NCI-H345 (cell line): ENCODE measurements at regions not wholly inside any gene's neighbourhood (a gene's known extent, or its start where the extent isn't known, plus 50 kb on each side); places are given as distances from the start of the nearest gene placed in this dataset.
"Not testable (repeated sequence)": the region's sequence is repeated elsewhere in the genome, so short reads cannot be mapped to it uniquely, and the experiment has no call there.

Experiments used
- DNase-seq: peaks from one replicate; lab custom pipeline; 2025; lab: John Stamatoyannopoulos, UW

DNA sequence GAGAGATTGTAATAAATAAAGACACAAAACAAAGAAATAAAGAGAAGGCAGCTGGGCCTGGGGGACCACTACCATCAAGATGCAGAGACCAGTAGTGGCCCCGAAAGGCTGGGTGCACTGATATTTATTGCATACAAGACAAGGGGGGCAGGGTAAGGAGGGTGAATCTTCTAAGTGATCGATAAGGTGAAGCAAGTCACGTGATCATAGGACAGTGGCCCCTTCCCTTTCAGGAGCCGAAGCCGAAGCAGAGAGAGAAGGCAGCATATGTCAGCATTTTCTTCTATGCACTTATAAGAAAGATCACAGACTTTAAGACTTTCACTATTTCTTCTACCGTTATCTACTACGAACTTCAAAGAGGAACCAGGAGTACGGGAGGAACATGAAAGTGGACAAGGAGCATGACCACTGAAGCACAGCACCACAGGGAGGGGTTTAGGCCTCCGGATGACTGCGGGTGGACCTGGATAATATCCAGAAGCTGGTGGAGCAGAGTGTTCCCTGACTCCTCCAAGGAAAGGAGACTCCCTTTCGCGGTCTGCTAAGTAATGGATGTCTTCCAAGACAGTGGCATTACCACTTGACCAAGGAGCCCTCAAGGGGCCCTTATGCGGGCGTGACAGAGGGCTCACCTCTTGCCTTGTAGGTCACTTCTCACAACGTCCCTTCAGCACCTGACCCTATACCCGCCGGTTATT is 126.4 kb downstream of the RBM46 start:
- DNase-seq: not testable (repeated sequence)

DNA sequence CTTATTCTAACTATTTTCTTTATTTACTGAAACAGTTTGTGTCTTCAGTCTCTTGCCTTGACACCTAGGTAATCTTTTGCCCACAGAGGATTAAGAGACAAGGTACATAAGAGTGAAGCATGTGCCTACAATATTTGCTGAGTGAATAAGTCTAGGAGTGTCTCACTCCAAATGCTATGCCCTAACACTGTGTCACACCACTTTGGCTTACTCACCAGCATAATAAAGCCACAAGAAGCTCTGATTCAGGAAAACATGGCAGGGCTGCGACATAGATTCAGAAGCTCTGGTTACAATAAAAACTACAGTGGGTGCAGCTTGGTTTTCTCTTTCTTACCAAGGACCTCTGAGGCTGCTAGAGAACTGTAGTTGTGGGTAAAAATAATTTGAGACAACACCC is 127.1 kb downstream of the RBM46 start:
- no peak for DNase-seq

DNA sequence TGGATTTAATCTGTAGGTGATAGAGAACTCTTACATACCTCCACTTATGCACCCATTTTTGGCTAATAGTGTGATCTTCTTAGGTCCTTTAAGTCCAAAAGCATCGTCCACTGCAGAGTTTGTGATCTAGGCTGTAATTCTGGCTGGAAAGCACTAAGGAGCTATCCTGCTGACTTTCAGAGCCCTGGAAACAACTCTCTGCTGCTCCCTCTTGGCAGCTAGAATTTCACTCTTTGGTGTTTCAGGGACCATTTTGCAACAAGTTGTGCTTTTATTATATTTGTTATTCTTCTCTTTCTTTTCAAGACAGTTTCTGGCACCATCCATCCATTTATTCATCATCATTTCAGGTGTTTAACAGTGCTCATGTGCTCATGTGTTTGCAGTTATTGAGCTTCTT is 130.0 kb downstream of the RBM46 start:
- no peak for DNase-seq

DNA sequence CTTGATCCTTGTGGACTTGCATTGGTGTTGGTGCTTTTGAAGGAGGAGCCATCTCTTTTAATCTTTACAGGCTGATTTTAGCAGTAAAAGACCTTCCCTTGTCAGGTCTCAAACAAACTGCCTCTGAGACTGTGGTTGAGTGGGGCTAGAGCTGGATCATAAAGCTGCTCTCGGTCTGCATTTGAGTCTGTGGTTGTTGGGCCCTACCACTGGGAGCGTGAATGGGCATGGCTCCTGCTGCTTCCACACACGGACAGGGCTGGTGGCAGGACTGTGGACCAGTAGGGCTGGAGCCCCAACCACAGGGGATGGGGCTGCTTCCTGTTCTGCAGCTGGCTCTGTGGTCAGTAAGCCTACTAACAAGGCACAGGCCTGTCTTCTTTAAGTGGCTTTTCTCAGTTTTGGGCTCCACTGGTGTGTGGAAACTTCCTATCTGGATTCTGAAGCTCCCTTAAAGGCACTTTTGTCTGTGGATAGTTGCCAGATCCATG is 130.6 kb downstream of the RBM46 start:
- DNase-seq: no peak

DNA sequence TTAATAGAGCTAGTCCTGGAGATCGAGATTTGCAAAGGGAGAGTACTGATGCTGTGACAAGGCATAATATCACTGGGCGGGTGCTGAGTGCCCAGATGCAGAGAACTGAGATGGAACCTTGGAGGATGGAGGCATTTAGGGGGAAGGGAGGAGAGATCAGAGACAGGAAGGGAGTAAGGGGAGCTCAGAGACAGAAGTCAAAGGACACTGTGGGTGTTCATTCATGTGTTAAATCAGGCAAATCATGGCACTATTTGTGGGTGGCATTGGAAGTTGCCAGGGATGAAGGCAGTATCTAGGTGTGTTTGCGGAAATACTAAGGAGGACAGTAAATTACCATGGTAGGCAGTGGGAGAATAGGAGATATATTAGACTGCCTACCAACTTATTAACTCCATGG is 135.0 kb downstream of the RBM46 start:
- DNase-seq: no peak

DNA sequence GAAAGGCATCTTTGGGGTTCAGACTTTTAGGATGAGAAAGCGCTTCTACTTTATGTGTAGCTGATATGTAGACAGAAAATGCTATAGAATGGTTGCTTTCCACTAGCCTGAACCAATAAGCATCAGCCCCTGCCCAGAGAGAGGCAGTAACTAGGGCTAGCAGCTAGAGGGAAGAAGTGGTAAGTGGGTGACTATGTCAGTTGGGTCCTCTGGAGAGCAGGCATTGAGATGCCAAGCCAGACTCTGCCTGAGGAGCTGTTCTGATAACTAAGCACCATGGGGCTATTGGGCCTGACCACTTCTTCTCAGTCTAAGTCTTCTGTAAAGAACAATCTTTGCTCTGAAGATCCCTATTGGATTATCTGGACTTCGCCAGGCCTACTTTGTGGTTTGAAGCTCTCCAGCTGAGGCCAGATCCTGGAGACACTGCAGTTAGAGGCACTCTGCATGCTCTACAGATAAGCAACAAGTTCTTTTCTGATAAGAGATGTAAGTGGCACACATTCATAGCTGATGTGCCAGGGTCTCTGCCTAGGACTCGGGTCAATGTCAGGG is 146.1 kb downstream of the RBM46 start:
- DNase-seq: no peak

DNA sequence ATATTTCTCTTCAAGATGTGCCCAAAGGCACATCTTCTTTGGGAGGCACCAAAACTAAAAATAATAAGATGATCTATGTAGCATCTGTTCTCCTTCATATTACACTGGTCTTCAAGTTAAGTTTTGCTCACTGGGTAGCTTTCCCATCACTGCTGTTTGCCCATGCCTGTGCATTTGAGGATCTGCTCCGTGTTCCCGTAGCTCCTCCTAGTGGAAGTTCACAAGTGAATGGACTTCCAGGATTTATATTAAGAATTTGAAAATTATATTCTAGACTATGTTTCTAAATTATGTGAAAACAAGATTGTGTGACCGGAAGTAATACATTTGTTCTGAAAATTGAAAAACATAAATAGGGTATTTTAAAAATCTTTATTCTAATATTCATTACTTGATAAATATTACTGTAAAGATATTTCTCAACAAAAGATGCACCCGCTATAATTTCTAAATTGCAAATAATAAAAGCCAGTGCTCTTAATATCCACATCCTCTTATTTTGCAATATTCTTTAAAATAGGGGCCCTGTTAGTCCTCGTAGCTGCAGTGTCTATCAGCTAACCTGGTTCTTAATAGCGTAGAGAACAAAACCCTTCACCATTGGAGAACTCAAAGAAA is 147.7 kb downstream of the RBM46 start:
- no peak for DNase-seq

DNA sequence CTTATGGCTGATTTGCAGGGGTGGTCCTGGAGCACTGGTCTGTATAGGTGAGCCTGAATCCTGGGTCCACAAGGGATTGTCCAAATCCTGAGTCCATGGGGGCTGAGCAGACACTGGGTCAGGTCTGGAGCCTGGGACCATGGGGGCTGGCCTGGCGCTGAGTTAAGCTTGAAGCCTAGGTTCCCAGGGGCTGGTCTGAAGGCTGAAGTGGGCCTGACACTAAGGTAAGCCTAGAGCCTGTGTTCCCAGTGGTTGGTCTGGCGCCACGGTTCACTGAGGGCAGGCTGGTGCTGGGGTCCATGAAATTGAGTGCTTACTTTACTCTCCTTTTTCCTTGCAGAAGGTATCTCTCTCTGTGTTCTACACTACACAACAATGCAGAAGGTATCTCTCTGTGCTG is 155.8 kb downstream of the RBM46 start:
- DNase-seq: no peak

DNA sequence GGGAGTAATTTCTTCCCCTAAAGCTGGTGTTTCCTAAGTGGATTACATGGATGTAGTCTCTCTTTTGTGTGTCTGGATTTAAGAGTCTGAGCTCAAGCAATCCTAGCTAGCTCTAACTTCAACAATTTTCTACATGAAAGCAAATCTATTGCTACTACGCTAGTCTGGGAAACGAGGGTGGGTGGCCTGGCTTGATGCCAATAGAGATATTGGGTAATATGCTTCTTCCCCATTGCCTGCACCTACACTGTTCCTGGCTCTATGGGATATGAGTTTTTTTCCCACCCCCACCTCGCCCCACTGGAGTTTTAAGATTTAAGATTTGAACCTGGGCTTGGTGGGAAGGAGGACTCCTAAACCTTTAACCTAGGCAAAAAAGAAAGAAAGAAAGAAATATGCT is 158.8 kb downstream of the RBM46 start:
- DNase-seq: no peak

DNA sequence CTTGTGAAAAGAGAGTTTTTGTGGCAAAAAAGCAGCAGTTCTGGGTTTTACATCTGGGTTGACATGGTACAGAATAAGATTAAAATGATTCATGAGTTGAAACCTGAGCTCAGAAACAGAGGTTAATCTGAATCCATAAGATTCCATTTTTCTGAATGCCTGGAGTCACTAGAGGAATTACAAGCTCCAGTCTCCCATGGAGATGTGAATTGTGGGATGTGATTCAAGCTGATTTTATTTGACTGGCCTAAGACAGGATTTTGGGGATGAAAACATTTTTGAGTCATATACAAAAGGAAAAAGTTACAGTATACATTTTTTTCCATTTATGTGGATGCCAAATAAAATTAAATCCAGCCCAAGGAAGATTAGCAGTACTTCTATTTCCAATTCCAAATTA is 161.1 kb downstream of the RBM46 start:
- no peak for DNase-seq

DNA sequence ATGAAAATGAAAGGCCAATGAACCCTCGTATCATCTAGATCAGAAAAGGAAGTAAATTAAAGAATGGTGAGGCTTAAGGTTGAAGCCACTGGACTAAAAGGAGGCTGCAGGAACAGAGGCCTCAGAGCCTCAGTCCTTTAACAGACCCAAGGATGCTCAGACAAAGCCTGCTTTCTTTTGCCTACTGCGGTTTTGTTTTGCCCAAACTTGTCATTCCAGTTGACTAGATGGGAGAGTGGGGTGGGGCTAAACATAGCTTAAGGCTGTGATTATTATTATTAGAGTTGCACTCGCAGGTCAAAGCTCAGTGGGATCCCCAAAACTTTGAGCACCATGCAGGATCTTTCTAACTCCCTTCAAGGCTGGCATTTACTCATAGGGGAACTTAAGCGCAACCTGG is 163.9 kb downstream of the RBM46 start:
- no peak for DNase-seq

DNA sequence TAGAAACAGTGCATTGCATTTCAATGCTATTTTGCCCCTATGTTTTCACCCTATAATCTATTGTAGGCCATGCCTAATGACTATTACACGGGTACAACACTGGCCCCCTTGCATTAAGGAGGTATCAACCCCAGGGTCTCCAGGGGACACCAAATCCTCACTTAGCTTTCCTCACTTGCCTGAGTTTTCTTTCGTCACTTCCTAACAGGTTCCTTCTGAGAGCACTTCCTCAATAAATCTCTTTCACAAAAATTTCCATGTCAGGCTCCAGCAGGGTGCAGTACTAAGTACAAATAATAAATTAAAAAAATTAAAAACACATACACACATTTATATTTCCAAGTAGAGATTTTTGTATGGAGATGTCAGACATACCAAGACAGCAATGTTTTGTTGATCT is 165.0 kb downstream of the RBM46 start:
- no peak for DNase-seq

DNA sequence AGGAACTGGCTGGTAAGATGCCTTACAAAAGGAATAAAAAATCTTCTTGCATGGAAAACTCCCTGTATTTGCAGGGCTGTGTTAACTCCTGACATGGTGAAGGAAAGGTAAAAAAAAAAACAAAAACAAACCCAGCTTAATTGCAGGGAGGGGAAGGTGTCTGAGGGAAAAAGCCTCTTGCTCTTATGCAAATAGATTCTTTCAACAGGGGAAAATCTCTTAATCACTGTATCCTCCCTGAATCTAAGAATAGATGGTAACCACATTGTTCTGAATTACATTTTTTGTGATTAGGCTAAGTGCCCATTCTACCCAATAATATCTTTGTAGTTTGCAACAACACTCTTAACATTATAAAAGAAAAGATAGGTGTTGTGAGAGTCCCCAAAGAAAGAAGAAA is 172.6 kb downstream of the RBM46 start:
- no peak for DNase-seq

DNA sequence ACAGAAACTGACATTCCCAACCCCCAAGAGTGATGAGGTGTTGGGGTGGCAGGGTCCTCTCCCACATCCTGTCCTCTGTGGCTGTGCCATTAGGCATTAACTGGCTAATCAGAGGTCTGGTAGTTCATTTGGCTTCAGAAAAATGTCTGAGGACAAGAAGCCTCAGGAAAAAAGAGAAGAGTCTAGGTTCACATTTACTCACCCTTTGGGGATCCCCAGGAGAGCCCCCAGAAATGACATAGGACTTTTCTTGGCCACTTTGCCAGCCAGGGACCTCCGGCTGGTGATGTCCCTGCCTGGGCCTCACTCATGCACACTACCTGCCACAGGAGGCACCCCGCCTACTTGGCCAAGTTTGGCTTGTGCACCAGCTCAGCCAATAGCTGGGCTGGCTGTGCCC is 173.0 kb downstream of the RBM46 start:
- DNase-seq: no peak

DNA sequence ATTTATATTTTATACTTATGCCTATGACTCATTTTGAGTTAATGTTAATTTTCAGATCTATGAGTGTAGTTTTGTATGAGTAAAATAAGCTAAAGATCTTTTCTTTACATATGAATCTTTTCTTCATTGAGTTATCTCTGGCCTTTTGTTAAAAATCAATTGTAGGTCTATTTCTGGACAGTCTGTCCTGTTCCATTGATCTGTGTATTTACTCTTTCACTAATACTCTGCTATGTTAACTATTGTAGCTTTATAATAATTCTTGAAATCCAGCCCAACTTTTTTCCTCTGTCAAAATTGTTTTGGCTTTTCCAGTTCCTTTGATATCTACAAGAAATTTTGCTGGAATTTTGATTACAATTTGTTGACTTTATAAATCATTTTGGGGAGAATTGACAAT is 177.0 kb downstream of the RBM46 start:
- DNase-seq: no peak

DNA sequence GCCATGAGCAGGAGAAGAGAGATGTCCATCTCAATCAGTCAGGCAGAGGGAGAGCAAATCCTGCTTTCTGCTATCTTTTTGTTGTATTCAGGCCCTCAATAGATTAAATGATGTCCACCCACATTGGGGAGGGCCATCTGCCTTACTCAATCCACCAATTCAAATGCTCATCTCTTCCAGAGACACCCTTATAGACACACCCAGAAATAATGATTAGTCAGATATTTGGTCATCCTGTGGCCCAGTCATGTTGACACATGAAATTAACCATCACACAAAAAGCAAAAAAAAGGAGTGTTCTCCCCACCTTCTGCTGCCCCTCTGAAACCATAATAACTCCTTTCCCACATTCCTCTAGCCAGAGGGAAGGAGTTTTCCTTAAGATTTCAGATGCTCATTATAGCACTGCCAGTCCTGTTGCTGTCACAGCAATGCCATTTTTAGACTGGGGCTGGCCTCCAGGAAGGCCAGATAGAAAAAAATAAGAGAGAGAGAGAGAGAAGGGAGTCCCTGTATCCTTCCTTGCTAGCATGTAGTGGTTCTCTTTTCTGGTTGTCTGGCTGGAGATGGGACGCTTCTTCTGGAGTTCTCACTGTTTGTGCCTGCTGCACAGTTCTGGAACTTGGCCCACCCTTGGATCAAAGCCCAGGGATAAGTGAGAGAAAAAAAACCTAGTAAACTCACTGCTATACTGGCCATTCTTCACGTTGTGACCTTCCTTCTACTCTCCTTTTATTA is 177.7 kb downstream of the RBM46 start:
- no peak for DNase-seq

DNA sequence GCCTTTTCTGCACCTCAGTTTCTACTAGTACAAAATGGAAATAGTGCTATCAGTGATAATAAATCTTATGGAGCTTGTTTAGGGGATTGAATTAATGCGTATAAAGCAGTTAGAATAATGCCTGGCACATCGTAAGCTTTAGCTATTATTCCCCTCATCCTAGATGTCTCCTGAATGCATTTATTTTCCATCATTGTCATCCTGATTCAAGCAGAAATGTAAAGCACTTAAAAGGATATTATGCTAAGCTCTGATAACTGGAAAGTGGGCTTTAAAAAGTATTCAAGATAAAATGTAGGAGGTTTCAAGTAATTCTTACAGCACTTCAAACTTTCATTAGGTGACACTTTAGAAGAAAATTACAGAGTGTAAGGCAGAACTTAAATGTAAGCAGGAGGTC is 178.7 kb downstream of the RBM46 start:
- no peak for DNase-seq

DNA sequence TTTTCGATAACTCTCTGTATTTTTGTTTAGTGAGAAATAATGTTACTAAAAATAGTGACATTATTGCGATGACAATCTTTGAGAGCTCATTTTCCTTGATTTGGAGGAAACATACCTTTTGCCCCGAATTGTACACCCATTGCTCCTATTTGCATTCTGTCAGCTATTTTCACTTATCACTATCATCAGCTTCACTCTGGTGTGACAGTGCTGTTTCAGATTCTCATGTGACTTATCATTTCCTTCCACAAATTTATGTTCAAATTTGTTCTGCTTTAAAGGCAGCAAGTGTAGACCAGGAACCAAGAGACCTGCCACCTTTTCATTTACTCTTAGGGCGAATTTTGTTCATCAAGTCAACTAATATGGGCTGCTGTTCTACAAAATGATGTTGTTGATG is 179.4 kb downstream of the RBM46 start:
- no peak for DNase-seq

DNA sequence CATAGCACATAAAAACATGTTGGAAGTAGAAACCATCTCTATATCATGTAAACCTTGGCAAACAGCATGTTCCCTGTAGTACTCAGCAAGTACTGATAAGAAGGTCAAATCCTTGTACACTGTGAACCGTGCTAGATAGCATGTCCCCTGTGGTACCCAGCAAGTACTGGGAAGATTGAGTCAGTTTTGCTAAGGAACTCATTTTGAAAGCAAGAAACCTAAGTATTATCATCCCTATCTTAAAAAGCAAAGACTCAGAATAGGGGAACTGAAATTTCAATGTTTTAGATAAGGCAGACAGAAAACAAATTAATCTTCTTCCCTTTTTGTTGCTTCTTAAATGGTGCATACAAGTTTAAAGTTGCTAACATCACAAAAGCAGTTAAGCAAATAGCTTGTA is 180.2 kb downstream of the RBM46 start:
- DNase-seq: no peak

DNA sequence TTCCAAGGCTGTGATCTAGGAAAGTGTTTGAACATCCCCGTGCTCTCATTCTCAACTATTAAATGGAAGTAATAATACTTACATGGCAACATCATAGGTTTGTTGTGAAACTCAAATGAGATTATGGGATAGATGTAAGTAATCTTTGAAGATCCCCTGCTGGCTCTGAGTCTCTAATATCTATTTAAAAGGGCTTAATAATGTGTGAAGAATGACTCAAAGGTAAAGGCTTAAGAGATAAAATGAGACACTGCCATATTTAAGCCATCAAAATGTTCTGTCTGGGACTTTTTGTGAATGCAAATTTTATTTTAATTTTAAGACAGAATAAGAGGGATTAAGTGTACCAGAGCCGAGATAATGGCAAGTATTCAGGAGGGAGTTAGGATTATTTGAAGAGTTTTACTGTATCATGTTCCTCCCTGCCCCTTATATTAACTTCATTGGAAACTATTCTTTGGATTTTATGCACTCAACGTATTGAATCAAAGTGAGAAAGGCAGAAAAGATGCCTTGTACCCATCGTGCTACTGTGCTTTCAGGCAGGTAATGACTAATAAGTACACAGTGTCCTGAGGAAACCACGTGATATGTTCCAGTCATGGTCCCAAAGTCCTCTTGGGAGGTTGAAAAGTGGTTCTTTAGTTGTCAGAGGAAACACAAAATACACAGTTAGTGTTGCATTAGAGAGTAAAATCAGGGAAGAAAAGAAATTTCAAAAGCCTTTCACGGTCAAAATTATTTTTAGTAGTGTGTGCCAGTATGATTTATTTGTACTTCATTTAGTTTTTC is 192.4 kb downstream of the RBM46 start:
- no peak for DNase-seq

DNA sequence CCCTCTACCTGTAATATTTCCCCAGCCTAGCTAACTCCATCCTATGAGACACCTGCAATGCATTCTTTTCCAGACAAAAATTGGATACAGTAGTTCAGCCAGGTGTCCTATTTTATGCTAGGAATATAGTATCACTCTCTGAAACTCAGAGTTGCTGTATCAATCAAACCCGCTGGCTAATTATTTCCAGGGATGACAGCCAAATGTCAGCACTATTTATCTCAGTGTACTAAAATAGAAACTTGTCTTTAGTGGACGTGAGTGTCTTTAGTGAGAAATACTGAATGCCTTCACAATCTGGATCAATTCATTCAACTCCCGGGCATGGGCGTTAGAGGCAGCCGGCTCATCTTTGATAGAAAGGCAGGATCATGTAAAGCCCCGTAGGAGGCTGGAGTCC is 196.2 kb downstream of the RBM46 start:
- DNase-seq: no peak
